ENCODE measurements at regions not wholly inside any gene's neighbourhood (a gene's known extent, or its start where the extent isn't known, plus 50 kb on each side); places are given as distances from the start of the nearest gene placed in this dataset.

DNA sequence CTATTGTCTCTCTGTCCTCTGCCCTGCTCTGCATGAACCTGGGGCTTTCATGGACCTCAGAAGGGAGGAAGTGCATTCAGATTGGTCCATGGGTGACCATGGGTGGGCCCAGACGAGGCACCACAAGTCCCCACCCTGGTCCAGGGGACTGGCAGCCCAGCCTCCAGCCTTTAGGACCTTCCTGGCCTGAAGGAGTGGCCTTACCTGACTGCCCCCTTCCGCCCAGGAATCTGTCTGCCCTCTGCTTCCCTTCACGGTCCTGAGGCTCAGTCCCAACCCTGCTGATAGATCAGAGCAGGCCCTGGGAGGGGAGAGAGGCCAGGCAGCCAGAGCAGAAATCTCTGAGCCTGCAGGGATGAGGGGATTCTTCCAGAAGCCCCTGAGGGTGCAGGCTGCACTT, 455.4 kb downstream of the PCDH18 start:
- no peaks in the 10 kb centered on the region for H3F3A ChIP-seq (ENCODE audit: low read depth)
- H3K79me2 ChIP-seq (ENCODE audit: low read depth): no peaks in the 10 kb centered on the region
- no peaks in the 10 kb centered on the region for H3K36me3 ChIP-seq
- Mint-ChIP-seq H3K9me3 (peaks cover 2% of the 10 kb centered on the region), H3K4me1 (no peaks in the 10 kb centered on the region), H3K4me3 (no peak overlapping the region), H3K27me3 (ENCODE audit: insufficient read depth, low read depth) (no peaks in the 10 kb centered on the region), H3K27ac (no peak overlapping the region), H3K36me3 (no peaks in the 10 kb centered on the region)
- no peak overlapping the region for H3K4me2 ChIP-seq
- TF ChIP-seq EZH2phosphoT487 (IDR thresholded peaks at IDR 0.05): no peak
- TF ChIP-seq, protein P1, sequence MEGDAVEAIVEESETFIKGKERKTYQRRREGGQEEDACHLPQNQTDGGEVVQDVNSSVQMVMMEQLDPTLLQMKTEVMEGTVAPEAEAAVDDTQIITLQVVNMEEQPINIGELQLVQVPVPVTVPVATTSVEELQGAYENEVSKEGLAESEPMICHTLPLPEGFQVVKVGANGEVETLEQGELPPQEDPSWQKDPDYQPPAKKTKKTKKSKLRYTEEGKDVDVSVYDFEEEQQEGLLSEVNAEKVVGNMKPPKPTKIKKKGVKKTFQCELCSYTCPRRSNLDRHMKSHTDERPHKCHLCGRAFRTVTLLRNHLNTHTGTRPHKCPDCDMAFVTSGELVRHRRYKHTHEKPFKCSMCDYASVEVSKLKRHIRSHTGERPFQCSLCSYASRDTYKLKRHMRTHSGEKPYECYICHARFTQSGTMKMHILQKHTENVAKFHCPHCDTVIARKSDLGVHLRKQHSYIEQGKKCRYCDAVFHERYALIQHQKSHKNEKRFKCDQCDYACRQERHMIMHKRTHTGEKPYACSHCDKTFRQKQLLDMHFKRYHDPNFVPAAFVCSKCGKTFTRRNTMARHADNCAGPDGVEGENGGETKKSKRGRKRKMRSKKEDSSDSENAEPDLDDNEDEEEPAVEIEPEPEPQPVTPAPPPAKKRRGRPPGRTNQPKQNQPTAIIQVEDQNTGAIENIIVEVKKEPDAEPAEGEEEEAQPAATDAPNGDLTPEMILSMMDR (IDR thresholded peaks at IDR 0.05): no peak
- TF ChIP-seq EZH2 (IDR thresholded peaks at IDR 0.05): no peak
- H4K20me1 ChIP-seq (ENCODE audit: low read depth): no peaks in the 10 kb centered on the region
- H3K9ac ChIP-seq: no peak overlapping the region
- H3K4me3 ChIP-seq: no peak overlapping the region
- no peaks in the 10 kb centered on the region for H3K9me3 ChIP-seq (ENCODE audit: low read depth)
- H2AFZ ChIP-seq (replicated peaks): no peak overlapping the region
- no peak for DNase-seq (ENCODE audit: low spot score)
- no peaks in the 10 kb centered on the region for H3K4me1 ChIP-seq
- H3K27ac ChIP-seq: no peak overlapping the region
- H3K27me3 ChIP-seq: no peaks in the 10 kb centered on the region

DNA sequence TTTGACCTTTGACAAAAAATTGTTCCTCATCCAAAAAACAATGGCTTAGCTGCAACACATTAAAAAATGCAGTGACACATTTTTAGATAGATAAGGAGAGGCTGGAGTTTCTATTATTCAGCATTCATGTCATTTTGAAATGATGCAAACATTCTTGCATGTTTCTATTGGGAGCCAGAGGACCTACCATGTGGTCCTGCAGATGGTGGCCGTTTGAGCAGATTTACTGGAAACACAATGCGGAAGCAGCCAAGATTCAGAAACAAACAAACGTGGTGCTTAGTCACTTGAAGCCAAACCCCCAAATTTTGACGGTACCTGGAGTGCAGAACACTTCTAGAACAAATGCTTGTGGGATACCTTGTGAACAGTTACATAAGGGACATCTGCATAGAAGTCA, 456.7 kb downstream of the PCDH18 start:
- no peaks in the 10 kb centered on the region for H4K20me1 ChIP-seq (ENCODE audit: low read depth)
- Mint-ChIP-seq H3K9me3 (peaks cover 2% of the 10 kb centered on the region), H3K36me3 (no peaks in the 10 kb centered on the region), H3K4me3 (no peak overlapping the region), H3K27me3 (ENCODE audit: insufficient read depth, low read depth) (no peaks in the 10 kb centered on the region), H3K27ac (no peak overlapping the region), H3K4me1 (no peaks in the 10 kb centered on the region)
- no peaks in the 10 kb centered on the region for H3F3A ChIP-seq (ENCODE audit: low read depth)
- no peak overlapping the region for H2AFZ ChIP-seq (replicated peaks)
- no peaks in the 10 kb centered on the region for H3K27me3 ChIP-seq
- no peak overlapping the region for H3K4me2 ChIP-seq
- no peaks in the 10 kb centered on the region for H3K9me3 ChIP-seq (ENCODE audit: low read depth)
- H3K79me2 ChIP-seq (ENCODE audit: low read depth): no peaks in the 10 kb centered on the region
- no peak for DNase-seq (ENCODE audit: low spot score)
- no peak overlapping the region for H3K27ac ChIP-seq
- no peaks in the 10 kb centered on the region for H3K4me1 ChIP-seq
- H3K4me3 ChIP-seq: no peak overlapping the region
- no peak overlapping the region for H3K9ac ChIP-seq
- TF ChIP-seq, protein P1 (IDR thresholded peaks at IDR 0.05): no peak
- TF ChIP-seq EZH2phosphoT487 (IDR thresholded peaks at IDR 0.05) (no peak), EZH2 (IDR thresholded peaks at IDR 0.05) (no peak)
- no peaks in the 10 kb centered on the region for H3K36me3 ChIP-seq

DNA sequence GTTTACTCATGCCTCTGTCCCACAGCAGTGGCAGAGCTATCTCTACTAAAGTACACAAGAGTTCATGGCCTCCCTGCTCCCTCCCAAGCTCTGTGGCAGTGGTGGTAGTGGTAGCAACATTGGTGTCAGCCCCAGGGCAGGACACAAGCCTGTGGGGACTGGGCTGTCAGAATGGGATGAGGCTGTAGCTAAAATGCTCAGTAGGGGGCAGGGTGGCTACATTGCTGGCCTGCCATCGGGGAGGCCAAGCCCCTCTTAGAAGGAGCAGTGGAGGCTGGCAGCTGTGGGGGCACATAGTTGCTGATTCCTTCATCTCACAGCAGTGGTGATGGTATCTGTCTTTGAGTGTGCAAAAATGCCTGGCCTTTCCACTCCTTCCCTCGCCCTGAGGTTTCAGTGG, 461.7 kb downstream of the PCDH18 start:
- Mint-ChIP-seq H3K9me3 (peaks cover 2% of the 10 kb centered on the region), H3K4me1 (peaks cover 4% of the 10 kb centered on the region), H3K36me3 (no peaks in the 10 kb centered on the region), H3K27ac (no peak overlapping the region), H3K27me3 (ENCODE audit: insufficient read depth, low read depth) (no peaks in the 10 kb centered on the region), H3K4me3 (no peak overlapping the region)
- H3K9me3 ChIP-seq (ENCODE audit: low read depth): no peaks in the 10 kb centered on the region
- DNase-seq (ENCODE audit: low spot score): peak; percentile 4
- H3K4me2 ChIP-seq: no peak overlapping the region
- no peaks in the 10 kb centered on the region for H3K79me2 ChIP-seq (ENCODE audit: low read depth)
- no peak overlapping the region for H3K4me3 ChIP-seq
- TF ChIP-seq, protein P1 (IDR thresholded peaks at IDR 0.05): no peak
- TF ChIP-seq EZH2 (IDR thresholded peaks at IDR 0.05) (no peak), EZH2phosphoT487 (IDR thresholded peaks at IDR 0.05) (no peak)
- no peaks in the 10 kb centered on the region for H3F3A ChIP-seq (ENCODE audit: low read depth)
- H4K20me1 ChIP-seq (ENCODE audit: low read depth): no peaks in the 10 kb centered on the region
- H3K4me1 ChIP-seq: no peaks in the 10 kb centered on the region
- no peaks in the 10 kb centered on the region for H3K27me3 ChIP-seq
- H3K9ac ChIP-seq: no peak overlapping the region
- no peak overlapping the region for H2AFZ ChIP-seq (replicated peaks)
- no peak overlapping the region for H3K27ac ChIP-seq
- no peaks in the 10 kb centered on the region for H3K36me3 ChIP-seq

DNA sequence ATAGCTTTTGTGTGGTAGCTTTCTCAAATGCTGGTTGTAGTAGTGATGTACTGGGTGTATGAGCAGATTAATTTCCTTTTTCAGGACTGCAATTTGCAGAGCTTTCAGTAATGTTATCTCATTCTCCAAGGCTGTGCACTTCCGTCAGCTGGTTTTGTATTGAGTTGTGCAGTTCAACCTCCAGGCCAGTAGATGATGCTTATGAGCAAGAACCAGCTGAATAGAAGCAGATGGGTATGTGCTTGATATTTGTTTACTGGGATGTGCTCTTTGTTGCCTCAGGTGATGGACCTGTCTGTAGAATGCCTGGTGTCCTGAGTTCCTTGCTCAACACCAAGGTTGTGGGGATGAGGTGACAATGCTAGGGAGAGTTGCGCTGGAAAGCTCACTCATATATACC, 462.8 kb downstream of the PCDH18 start:
- Histone ChIP-seq H3K27ac (no peak overlapping the region), H3F3A (ENCODE audit: low read depth) (no peaks in the 10 kb centered on the region), H2AFZ (replicated peaks) (no peak overlapping the region), H3K36me3 (no peaks in the 10 kb centered on the region), H3K4me3 (no peak overlapping the region), H3K9ac (no peak overlapping the region), H3K27me3 (no peaks in the 10 kb centered on the region), H3K9me3 (ENCODE audit: low read depth) (no peaks in the 10 kb centered on the region), H3K4me2 (no peak overlapping the region), H4K20me1 (ENCODE audit: low read depth) (no peaks in the 10 kb centered on the region), H3K79me2 (ENCODE audit: low read depth) (no peaks in the 10 kb centered on the region), H3K4me1 (no peaks in the 10 kb centered on the region)
- TF ChIP-seq, protein P1 (IDR thresholded peaks at IDR 0.05): peak; percentile 11
- TF ChIP-seq EZH2phosphoT487 (IDR thresholded peaks at IDR 0.05) (no peak), EZH2 (IDR thresholded peaks at IDR 0.05) (no peak)
- Mint-ChIP-seq H3K4me1 (peaks cover 4% of the 10 kb centered on the region), H3K36me3 (no peaks in the 10 kb centered on the region), H3K9me3 (no peaks in the 10 kb centered on the region), H3K27me3 (ENCODE audit: insufficient read depth, low read depth) (no peaks in the 10 kb centered on the region), H3K4me3 (no peak overlapping the region), H3K27ac (no peak overlapping the region)
- DNase-seq (ENCODE audit: low spot score): no peak
